ENCODE measurements at regions not wholly inside any gene's neighbourhood (a gene's known extent, or its start where the extent isn't known, plus 50 kb on each side); places are given as distances from the start of the nearest gene placed in this dataset.

DNA sequence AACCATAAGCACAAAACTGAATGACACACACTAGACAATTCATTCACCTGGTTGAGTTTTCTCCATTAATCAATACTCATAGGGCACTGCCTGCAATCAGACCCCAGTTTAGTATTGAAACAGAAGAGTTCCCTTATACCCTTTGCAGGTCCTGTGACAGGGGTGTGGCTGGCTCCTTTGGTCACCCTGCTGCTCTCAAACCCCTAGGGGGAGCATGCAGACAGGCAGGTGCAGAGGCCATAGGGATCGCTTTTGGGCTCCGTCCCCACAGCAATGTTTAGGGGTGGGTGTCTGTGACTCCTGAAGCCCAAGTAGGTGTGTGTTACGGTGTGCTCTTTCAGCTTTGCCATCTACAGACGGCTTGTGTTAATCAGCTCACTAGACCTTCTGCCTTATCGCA, 210.4 kb downstream of the CENPW start:
- TF ChIP-seq, protein P1, sequence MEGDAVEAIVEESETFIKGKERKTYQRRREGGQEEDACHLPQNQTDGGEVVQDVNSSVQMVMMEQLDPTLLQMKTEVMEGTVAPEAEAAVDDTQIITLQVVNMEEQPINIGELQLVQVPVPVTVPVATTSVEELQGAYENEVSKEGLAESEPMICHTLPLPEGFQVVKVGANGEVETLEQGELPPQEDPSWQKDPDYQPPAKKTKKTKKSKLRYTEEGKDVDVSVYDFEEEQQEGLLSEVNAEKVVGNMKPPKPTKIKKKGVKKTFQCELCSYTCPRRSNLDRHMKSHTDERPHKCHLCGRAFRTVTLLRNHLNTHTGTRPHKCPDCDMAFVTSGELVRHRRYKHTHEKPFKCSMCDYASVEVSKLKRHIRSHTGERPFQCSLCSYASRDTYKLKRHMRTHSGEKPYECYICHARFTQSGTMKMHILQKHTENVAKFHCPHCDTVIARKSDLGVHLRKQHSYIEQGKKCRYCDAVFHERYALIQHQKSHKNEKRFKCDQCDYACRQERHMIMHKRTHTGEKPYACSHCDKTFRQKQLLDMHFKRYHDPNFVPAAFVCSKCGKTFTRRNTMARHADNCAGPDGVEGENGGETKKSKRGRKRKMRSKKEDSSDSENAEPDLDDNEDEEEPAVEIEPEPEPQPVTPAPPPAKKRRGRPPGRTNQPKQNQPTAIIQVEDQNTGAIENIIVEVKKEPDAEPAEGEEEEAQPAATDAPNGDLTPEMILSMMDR (conservative IDR thresholded peaks at IDR 0.05; ENCODE audit: low read depth, low read length), result no peak
- no peak for TF ChIP-seq POLR2A (IDR thresholded peaks at IDR 0.05; ENCODE audit: low read depth, low read length)
- no peak for TF ChIP-seq SMC3 (IDR thresholded peaks at IDR 0.05; ENCODE audit: low read depth, low read length)
- TF ChIP-seq, protein P2, sequence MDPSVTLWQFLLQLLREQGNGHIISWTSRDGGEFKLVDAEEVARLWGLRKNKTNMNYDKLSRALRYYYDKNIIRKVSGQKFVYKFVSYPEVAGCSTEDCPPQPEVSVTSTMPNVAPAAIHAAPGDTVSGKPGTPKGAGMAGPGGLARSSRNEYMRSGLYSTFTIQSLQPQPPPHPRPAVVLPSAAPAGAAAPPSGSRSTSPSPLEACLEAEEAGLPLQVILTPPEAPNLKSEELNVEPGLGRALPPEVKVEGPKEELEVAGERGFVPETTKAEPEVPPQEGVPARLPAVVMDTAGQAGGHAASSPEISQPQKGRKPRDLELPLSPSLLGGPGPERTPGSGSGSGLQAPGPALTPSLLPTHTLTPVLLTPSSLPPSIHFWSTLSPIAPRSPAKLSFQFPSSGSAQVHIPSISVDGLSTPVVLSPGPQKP (IDR thresholded peaks at IDR 0.05; ENCODE audit: borderline replicate concordance, low read depth, low read length), result no peak
- TF ChIP-seq, protein P3, sequence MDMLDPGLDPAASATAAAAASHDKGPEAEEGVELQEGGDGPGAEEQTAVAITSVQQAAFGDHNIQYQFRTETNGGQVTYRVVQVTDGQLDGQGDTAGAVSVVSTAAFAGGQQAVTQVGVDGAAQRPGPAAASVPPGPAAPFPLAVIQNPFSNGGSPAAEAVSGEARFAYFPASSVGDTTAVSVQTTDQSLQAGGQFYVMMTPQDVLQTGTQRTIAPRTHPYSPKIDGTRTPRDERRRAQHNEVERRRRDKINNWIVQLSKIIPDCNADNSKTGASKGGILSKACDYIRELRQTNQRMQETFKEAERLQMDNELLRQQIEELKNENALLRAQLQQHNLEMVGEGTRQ (IDR thresholded peaks at IDR 0.05; ENCODE audit: low read depth, low read length), result no peak
- TF ChIP-seq MXI1 (IDR thresholded peaks at IDR 0.05; ENCODE audit: borderline replicate concordance, low read depth, low read length), result no peak
- no peak for TF ChIP-seq NFE2L2 (IDR thresholded peaks at IDR 0.05; ENCODE audit: low read depth, low read length)
- no peak for TF ChIP-seq MAZ (IDR thresholded peaks at IDR 0.05; ENCODE audit: borderline replicate concordance, low read depth, low read length)
- TF ChIP-seq CEBPB (IDR thresholded peaks at IDR 0.05; ENCODE audit: low read depth, low read length), result no peak
- TF ChIP-seq MAFK (IDR thresholded peaks at IDR 0.05; ENCODE audit: low read depth, low read length), result no peak
